Caki2 (cell line): ENCODE measurements at regions not wholly inside any gene's neighbourhood (a gene's known extent, or its start where the extent isn't known, plus 50 kb on each side); places are given as distances from the start of the nearest gene placed in this dataset.
A peak's percentile ranks its signal among the peaks of the same experiment; 100 is the strongest.
"Not testable (repeated sequence)": the region's sequence is repeated elsewhere in the genome, so short reads cannot be mapped to it uniquely, and the experiment has no call there.

Experiments used
- DNase-seq: peaks from one replicate; pipeline ENCODE4 v3.0.0-alpha.2; 2015; ENCODE audit warnings: low read depth
- in situ Hi-C: cut with HindIII; loops from 2 replicates; pipeline ENCODE4 v1.10.0; 2016; ENCODE audit warnings: low sequenced_read_pairs, low pct_unique_long_range_greater_than_20kb, mixed read lengths

GRCh38 chr1:8238141-8239038, 79.5 kb upstream of the SLC45A1 start:
- in situ Hi-C loops: no loop called here
- DNase-seq: peak; percentile 15

DNA sequence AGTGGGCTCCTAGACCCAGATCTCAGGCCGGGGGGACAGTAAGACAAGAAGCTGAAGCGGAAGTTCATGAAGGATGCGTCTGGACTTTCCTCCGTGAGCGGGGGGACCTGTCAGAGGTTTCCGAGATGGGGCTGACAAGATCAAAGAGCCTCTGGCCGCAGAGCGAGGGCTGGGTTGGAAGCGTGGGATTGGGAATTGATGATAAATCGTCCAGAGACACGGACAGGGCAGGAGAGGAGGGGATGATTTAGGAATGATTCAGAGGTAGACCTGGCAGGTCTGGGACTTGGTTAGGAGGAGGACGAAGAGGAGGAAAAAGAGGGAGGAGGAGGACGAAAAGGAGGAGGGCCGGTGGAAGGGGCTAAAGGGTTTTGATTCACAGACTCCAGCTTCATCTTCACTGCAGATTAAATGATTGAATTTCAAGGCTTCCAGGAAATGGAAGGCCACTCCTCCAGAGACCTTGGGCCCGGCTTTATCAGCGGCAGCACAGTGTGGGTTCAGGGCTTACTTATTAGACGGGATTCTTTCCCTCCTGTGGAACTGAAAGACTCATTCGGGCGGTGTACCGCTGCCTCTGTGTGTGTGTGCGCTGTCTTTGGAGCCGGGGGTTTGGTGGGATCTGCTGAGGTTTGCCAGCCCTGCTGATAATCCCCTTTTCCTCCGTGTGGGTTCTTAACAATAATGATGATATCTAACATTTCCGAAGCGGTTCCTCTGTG, 85.7 kb upstream of the SLC45A1 start:
- in situ Hi-C loops: no loop called here

GRCh38 chr1:8230292-8230621, 87.7 kb upstream of the SLC45A1 start:
- in situ Hi-C loops: no loop called here
- DNase-seq: no peak

More for the DNA sequence above, 85.7 kb upstream of the SLC45A1 start:
- DNase-seq: no peak

DNA sequence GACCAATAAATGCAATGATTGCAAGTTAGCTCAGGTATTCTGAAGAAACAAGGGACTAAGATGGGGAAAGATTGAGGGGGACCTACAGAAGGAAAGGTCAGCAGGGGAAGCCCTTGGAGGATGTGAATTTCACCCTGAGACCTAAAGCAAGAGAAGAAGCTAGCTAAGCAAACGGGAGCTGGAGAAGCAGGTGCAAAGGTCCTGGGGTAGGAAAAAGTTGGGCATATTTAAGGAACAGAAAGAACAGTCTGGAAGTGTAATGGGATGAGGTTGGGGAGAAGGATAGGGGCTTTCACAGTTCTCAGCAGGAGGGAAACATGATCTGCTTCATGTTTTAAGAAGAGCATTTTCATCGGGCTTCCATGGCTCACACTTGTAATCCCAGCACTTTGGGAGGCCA, 89.7 kb upstream of the SLC45A1 start:
- DNase-seq: no peak
- in situ Hi-C loops: no loop called here

DNA sequence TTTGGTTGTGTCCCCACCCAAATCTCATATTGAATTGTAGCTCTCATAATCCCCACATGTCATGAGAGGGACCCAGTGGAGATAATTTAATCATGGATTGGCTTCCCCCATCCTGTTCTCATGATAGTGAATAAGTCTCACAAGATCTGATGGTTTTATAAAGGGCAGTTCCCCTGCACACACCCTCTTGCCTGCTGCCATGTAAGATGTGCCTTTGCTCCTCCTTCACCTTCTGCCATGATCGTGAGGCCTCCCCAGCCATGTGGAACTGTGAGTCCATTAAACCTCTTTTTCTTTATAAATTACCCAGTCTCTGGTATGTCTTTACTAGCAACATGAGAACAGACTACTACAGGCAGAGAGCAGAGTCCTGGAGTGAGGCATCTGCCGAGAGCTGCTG, 90.2 kb upstream of the SLC45A1 start:
- in situ Hi-C loops, DNase-seq: not testable (repeated sequence)

DNA sequence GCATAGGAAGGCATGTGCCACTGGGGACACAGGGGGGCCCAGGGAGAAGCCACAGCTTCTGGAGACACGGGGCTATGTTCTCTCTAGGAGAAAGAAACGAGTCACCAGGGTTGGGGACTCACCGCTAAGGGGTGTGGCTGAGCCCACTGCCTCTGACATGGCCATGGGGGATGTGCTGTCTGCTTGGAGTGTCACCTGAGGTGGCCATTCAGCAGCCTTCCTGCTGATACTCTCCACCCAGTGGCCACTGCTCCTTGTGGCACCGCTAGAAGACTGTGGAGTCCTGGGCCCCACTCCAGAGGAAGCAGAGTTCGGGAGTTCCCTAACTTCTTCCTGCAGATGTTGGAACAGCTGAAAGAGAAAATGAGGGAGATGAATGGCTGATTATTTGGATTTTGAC, 91.2 kb upstream of the SLC45A1 start:
- in situ Hi-C loops: no loop called here
- DNase-seq: no peak

- in situ Hi-C loops, DNase-seq: not testable (repeated sequence)
Observed at GRCh38 chr1:8226024-8226423, 91.9 kb upstream of the SLC45A1 start.

GRCh38 chr1:8223526-8223925, 94.4 kb upstream of the SLC45A1 start:
- in situ Hi-C loops: no loop called here
- DNase-seq: no peak

DNA sequence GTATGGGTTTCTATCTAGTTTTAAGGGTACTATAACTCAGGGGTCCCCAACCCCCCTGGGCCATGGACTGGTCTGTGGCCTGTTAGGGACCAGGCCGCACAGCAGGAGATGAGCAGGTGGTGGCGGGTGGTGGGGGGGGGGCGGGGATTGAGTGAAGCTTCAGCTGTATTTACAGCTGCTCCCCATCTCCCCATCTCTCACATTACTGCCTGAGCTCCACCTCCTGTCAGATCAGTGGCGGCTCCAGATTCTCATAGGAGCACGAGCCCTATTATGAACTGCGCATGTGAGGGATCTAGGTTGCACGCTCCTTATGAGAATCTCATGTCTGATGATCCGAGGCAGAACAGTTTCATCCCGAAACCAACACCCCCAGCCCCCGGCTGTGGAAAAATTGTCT, 95.1 kb upstream of the SLC45A1 start:
- DNase-seq: no peak
- in situ Hi-C loops: no loop called here

- in situ Hi-C loops: no loop called here
Observed at GRCh38 chr1:8219530-8219929, 98.4 kb upstream of the SLC45A1 start.

DNA sequence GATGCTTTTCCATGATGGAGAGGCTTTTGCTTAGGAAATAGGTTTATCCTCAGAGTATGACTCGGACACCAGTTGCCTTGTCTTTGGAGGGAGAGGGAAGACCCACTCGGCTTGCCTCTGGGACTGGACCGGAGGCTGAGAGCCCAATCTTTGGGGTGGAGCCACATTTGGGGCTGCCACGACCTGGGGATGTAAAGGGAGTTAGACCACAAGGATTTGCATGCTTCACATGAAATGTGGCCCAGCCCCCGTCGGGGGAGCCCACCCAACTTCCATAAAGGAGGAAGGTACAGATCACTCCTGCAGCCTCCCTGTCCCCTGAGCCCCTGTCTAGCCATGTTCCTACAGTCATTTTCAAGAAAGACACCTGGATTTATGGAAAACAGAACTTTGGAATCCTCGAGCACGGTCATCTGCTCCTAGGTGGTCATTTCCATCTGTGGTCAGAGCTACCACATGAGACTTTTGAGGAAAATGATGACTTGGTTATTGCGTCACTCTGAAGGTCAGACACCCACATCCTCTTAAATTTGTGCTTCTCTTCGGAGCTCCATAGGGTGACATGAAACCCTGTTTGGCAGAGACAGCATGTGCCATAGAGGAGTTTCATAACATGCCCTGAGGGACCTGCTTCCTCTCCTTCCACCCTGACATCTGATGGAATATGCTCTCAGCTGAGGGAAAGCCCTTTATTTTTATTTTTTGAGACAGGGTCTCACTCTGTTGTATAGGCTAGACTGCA, 99.4 kb upstream of the SLC45A1 start:
- in situ Hi-C loops: no loop called here
- DNase-seq: no peak

More at GRCh38 chr1:8219530-8219929, 98.4 kb upstream of the SLC45A1 start:
- DNase-seq: no peak

DNA sequence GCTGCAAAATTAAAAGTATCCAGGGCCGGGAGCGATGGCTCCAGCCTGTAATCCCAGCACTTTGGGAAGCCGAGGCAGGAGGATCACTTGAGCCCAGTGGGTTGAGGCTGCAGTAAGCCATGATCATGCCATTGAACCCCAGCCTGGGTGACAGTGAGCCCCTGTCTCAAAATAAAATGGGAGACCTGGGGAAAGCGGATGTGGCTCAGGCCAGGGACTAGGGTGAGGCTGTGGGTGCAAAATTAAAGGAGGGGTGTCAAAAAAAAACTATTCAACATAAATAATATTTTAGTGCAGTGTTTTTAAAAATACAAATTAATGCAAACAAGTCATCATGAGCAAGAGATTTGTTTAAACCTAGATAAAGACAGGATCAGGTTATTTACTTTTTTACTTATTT, 100.1 kb upstream of the SLC45A1 start:
- in situ Hi-C loops: no loop called here
- no peak for DNase-seq

DNA sequence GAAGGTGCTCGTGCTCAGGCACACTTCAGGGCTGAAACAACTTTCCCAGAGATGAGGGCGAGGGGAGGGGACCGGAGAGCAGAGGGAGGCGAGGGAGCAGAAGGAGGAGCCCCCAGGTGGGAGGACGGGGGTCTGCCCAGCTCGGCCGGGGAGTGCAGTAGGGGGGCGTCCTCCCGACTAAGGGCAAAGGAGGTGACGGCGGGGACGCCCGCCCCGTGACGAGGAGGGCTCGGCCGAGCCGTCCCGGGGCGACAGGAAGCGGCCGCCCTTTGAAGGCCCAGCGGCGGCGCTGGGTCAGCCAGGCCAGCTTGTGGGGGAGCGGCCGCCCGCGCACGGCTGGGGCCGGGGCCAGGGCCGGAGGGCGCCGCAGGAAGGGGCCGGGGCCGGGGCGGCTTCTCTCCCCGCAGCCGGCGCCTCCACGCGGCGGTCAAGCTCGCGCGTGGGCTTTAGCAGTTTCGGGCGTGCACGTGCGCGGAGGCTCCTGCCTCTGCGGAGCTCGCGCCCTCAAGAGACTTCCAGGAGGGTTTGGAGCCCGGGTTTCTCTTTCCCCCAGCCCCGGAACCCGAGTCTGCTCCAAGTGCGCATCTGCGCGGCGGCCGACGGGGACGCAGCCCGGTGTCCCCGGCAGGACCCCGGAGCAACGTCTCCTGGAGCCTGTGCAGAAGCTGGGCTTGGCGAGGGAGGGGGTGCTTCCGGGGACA, 100.8 kb upstream of the SLC45A1 start:
- no peak for DNase-seq
- in situ Hi-C loops: no loop called here

GRCh38 chr1:8216005-8216404, 101.9 kb upstream of the SLC45A1 start:
- no peak for DNase-seq
- in situ Hi-C loops: no loop called here

DNA sequence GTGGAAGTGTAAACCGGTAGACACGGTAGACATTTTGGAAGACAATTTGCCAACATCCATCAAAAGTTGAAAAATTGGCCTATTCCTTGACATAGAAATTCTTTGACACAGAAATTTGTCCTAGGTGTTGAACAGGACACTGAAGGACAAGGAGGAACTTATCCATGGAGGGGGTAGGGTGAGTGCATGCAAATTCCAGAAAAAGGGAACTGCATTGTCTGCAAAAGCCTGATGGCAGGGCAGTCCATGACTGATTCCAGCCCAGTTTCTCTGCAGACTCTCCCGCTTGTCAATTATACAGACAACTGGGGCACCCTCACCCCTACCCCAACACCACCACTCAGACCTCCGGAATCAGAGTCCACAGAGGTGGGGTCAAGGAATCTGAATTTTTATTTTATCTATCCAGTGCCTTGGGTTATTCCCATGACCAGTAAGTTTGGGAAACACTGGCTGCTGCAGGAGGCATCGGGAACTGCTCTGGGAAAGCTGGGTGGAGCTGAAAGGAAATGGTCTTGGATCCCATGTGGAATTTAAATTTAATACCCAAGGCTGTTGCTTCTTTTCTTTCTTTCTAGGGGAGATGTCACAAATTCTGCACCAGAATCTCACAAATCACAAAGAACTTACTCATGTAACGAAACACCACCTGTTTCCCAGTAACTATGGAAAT, 103.3 kb upstream of the SLC45A1 start:
- in situ Hi-C loops: no loop called here
- no peak for DNase-seq

GRCh38 chr1:8213676-8214075, 104.2 kb upstream of the SLC45A1 start:
- in situ Hi-C loops: no loop called here
- no peak for DNase-seq

DNA sequence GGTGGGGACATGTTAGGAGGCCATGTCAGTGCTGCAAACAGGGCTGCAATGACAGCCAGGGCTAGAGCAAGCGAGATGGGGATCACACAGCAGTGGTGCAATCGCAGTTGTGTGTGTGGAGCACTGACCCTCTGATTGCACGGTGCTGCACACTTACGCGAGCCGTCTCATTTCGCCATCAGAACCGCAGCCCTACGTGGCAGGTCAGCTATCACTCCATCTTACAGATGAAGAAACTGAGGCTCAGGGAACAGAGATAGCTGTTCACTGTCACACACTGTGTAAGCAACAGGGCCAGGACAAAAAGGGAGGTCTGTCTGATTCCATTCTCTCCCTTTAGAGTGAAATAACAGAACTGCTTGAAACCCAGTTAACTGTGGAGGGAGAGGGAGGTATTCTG, 104.8 kb upstream of the SLC45A1 start:
- in situ Hi-C loops: no loop called here

DNA sequence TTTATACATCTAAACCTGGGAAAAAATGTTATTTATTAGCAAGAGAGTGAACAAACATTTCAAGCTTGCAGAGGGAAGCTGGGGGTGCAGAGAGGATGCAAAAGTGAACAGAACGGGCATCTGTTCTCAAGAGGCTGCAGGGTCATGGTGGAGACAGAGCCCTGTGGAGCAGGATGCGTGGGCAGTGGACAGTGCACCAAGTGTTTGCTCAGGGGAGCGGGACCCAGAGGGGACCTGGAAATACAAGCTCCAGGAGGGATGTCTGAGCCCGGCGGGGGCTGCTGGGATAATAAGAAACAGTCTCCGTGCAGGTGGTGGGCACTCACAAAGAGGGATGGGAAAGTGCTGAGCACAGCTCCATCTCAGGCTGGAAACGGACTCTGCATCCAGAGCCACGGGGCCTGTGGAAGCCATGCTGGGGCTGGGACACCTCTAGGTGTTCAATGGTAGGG, 105.3 kb upstream of the SLC45A1 start:
- in situ Hi-C loops: no loop called here
- no peak for DNase-seq

More for the DNA sequence above, 104.8 kb upstream of the SLC45A1 start:
- no peak for DNase-seq
